Activated naive CD4-positive, alpha-beta T cell treated with anti-CD3 and anti-CD28 coated beads, Interleukin-2, amount 10 ng/mL, durations not matched to agents 7 days and 5 days (primary cell): ENCODE measurements at regions not wholly inside any gene's neighbourhood (a gene's known extent, or its start where the extent isn't known, plus 50 kb on each side); places are given as distances from the start of the nearest gene placed in this dataset.
"Not testable (repeated sequence)": the region's sequence is repeated elsewhere in the genome, so short reads cannot be mapped to it uniquely, and the experiment has no call there.

Source experiments
- CTCF ChIA-PET: fragments of 350-600 bp; sonication (Branson Sonifier 250); formaldehyde crosslinking; loops from one replicate; lab custom pipeline; 2021; ENCODE audit warnings: antibody characterized with exemption; lab: Charles Lee
- DNase-seq: peaks from one replicate; pipeline ENCODE4 v3.0.0-alpha.2; 2020
- H3K27ac Mint-ChIP-seq: one replicate; pipeline ENCODE4 v1.8.0; 2021; ENCODE audit warnings: mild to moderate bottlenecking, moderate library complexity, mixed read lengths
- H3K27me3 Mint-ChIP-seq: one replicate; pipeline ENCODE4 v1.8.0; 2021; ENCODE audit warnings: mild to moderate bottlenecking, mixed read lengths
- H3K36me3 Mint-ChIP-seq: one replicate; pipeline ENCODE4 v1.8.0; 2021; ENCODE audit warnings: mixed read lengths
- H3K4me1 Mint-ChIP-seq: one replicate; pipeline ENCODE4 v1.8.0; 2021; ENCODE audit warnings: mixed read lengths
- H3K4me3 Mint-ChIP-seq: one replicate; pipeline ENCODE4 v1.8.0; 2021; ENCODE audit warnings: mild to moderate bottlenecking, moderate library complexity, mixed read lengths
- H3K9me3 Mint-ChIP-seq: one replicate; pipeline ENCODE4 v1.8.0; 2021; ENCODE audit warnings: mixed read lengths

GRCh38 chr10:62694537-62695126 lies 109.9 kb upstream of the ADO start:
- Mint-ChIP-seq H3K36me3 (no peaks in the 10 kb centered on the region), H3K9me3 (peaks cover 15% of the 10 kb centered on the region), H3K27ac (no peak overlapping the region), H3K27me3 (no peaks in the 10 kb centered on the region), H3K4me1 (peaks cover 28% of the 10 kb centered on the region), H3K4me3 (no peak overlapping the region)
- CTCF ChIA-PET, result no interaction called here
- DNase-seq, result no peak

DNA sequence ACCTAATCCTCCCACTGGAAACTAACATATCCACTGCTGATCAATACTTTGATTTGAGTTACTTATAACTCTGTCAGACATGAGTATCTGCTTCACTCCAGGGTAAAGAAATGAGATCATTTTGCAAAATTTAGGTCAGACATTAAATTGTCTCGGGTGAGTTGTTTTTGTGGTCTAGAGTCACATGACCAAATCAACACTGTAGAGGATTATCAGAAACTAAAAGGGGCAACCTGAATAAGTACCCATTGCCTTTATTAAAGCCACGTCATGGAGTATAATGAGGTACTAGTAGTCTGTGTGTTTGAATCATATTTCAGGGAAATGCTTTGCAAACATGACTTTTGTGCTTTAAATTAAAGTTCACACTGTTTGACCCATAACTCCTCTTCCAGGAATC lies 107.7 kb upstream of the ADO start:
- peaks cover 22% of the 10 kb centered on the region for H3K9me3 Mint-ChIP-seq
- DNase-seq, result no peak
- H3K4me1 Mint-ChIP-seq, result peaks cover 8% of the 10 kb centered on the region
- H3K27me3 Mint-ChIP-seq, result no peaks in the 10 kb centered on the region
- no peak overlapping the region for H3K4me3 Mint-ChIP-seq
- H3K36me3 Mint-ChIP-seq, result no peaks in the 10 kb centered on the region
- H3K27ac Mint-ChIP-seq, result no peak overlapping the region
- CTCF ChIA-PET, result interaction anchor here (0.6 kb wide), 1 partner anchor 9 kb away, joined by 3 read pairs; no protein-coding TSS in a partner anchor

DNA sequence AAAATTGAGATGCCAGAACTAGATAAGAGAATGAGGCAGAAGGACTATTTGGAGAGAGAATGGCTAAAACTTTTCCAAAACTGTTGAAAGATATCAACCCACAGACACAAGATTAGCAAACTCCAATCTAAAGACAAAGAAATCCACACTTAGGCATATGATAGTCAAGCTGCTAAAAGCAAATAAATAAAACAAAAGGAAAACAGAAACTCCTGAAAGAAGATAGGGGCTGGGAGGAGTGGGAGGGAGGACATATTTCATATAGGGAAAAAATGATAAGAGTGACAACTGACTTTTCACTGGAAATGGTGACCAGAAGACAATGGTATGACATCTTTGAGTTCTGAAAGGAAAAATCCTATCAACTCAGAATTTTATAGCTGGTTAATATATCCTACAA lies 105.4 kb upstream of the ADO start:
- H3K27me3 Mint-ChIP-seq, result no peaks in the 10 kb centered on the region
- no peaks in the 10 kb centered on the region for H3K36me3 Mint-ChIP-seq
- H3K9me3 Mint-ChIP-seq, result peaks cover 23% of the 10 kb centered on the region
- peaks cover 5% of the 10 kb centered on the region for H3K4me1 Mint-ChIP-seq
- no peak overlapping the region for H3K27ac Mint-ChIP-seq
- DNase-seq, result no peak
- no peak overlapping the region for H3K4me3 Mint-ChIP-seq
- CTCF ChIA-PET, result no interaction called here

GRCh38 chr10:62704121-62704520 lies 100.4 kb upstream of the ADO start:
- H3K36me3 Mint-ChIP-seq, H3K4me1 Mint-ChIP-seq, H3K27ac Mint-ChIP-seq, DNase-seq, CTCF ChIA-PET, H3K4me3 Mint-ChIP-seq, H3K27me3 Mint-ChIP-seq: not testable (repeated sequence)
- peaks cover 14% of the 10 kb centered on the region for H3K9me3 Mint-ChIP-seq

DNA sequence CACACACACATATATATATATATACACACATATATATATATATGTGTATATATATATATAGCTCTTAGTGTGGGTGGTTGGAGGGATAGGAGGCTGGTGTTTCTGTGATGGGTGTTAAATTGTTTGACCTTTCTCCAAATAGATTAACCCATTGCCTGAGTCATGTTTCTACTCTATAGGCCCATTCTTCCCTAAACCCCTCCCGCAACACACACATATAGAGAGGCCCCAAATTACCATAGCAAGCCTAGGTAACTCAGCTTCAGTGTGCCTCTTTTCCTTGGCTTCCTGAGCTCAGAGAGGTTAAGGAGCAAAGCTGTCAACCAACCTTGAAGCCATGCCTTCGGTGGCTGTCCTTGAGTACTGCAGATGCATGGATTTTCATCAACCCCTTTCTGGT lies 98.7 kb upstream of the ADO start:
- Mint-ChIP-seq H3K36me3 (no peaks in the 10 kb centered on the region), H3K4me3 (no peak overlapping the region), H3K4me1 (peaks cover 4% of the 10 kb centered on the region), H3K27me3 (peaks cover 8% of the 10 kb centered on the region), H3K27ac (no peak overlapping the region), H3K9me3 (peaks cover 8% of the 10 kb centered on the region)
- CTCF ChIA-PET, result interaction anchor here (0.6 to 1.1 kb wide), 2 partner anchors 9 to 22 kb away, joined by 3 to 4 read pairs; no protein-coding TSS in a partner anchor
- DNase-seq, result no peak

DNA sequence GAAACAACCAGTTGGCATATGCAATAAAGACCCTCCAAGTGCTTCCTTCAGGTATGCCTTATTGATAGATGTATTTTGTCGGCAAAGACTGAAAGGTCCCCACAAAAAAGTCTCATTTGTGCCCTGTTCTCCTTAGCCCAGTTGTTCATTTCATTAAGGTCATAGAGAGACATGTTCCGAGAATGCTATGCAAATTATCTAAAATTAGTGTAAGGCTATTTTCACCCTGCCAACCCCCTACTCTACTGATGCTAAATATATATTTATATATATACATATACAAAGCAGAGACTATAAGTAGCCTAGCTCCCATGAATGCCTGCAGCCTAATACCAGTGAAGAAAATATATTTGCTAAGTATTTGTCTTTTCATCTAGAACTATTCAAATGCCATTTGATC lies 96.7 kb upstream of the ADO start:
- peaks cover 4% of the 10 kb centered on the region for H3K4me1 Mint-ChIP-seq
- no peak overlapping the region for H3K4me3 Mint-ChIP-seq
- no peak overlapping the region for H3K27ac Mint-ChIP-seq
- CTCF ChIA-PET, result no interaction called here
- no peaks in the 10 kb centered on the region for H3K36me3 Mint-ChIP-seq
- DNase-seq, result no peak
- H3K27me3 Mint-ChIP-seq, result peaks cover 8% of the 10 kb centered on the region
- H3K9me3 Mint-ChIP-seq, result peaks cover 7% of the 10 kb centered on the region

DNA sequence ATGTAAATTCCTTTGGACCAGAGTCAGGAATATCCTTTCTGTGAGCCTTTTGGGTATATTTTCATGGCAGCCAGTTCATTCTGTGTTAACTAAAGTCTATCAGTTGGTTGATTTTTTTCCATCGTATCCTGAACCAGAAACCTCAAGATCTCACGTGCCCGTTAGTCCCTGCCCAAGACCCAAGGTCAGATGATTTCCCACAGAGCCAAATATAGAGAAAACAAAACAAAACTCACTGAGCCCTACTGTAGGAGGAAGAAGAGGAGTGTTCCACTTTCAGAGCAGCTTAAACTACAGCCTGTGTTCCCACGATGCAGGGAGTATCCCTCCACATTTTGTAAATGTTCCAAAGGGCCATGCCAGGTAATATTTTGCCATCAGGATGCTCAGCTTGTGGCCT lies 96.0 kb upstream of the ADO start:
- no peak overlapping the region for H3K27ac Mint-ChIP-seq
- no peaks in the 10 kb centered on the region for H3K36me3 Mint-ChIP-seq
- H3K4me3 Mint-ChIP-seq, result no peak overlapping the region
- H3K4me1 Mint-ChIP-seq, result peaks cover 4% of the 10 kb centered on the region
- no peak for DNase-seq
- CTCF ChIA-PET, result no interaction called here
- peaks cover 8% of the 10 kb centered on the region for H3K27me3 Mint-ChIP-seq
- H3K9me3 Mint-ChIP-seq, result peaks cover 7% of the 10 kb centered on the region

DNA sequence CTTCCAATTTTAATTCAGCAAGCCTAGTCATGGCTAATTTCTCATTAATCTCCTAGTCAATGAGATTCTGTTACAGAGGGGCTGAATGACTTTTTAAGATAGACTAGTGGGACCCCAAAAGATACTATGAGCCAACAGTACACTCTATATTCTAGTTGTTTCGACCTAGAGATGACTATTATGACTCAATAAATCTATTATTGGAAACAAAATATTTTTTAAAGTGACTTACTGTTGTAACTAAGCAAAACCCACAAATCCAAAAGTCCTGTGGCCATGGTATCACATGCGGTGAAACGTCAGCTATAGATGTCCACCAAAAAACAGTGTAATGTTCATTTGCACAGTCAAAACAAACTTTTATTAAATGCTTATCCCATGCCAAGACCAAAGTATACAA lies 95.3 kb upstream of the ADO start:
- no peak for DNase-seq
- Mint-ChIP-seq H3K36me3 (no peaks in the 10 kb centered on the region), H3K9me3 (peaks cover 5% of the 10 kb centered on the region), H3K27ac (no peak overlapping the region), H3K27me3 (peaks cover 8% of the 10 kb centered on the region), H3K4me3 (no peak overlapping the region), H3K4me1 (peaks cover 4% of the 10 kb centered on the region)
- CTCF ChIA-PET, result no interaction called here

- no peak overlapping the region for H3K27ac Mint-ChIP-seq
- peaks cover 5% of the 10 kb centered on the region for H3K27me3 Mint-ChIP-seq
- H3K4me1 Mint-ChIP-seq, result peaks cover 4% of the 10 kb centered on the region
- H3K4me3 Mint-ChIP-seq, result no peak overlapping the region
- CTCF ChIA-PET, result no interaction called here
- no peak for DNase-seq
- H3K36me3 Mint-ChIP-seq, result no peaks in the 10 kb centered on the region
- H3K9me3 Mint-ChIP-seq, result peaks cover 3% of the 10 kb centered on the region
Measured at GRCh38 chr10:62710182-62710581, 94.3 kb upstream of the ADO start.

DNA sequence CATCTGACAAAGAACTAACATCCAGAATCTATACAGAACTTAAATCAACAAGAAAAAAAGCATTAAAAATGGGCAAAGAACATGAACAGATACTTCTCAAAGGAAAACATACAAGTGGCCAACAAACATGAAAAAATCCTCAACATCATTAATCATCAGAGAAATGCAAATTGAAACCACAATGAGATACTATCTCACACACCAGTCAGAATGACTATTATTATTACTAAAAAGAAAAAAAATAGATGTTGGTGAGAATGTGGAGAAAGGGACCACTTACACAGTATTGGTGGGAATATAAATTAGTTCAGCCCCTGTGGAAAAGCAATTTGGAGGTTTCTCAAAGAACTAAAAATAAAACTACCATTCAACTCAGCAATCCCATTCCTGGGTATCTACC lies 89.1 kb upstream of the ADO start:
- Mint-ChIP-seq H3K4me1 (no peaks in the 10 kb centered on the region), H3K9me3 (peaks cover 3% of the 10 kb centered on the region), H3K27me3 (peaks cover 11% of the 10 kb centered on the region), H3K27ac (no peak overlapping the region), H3K4me3 (no peak overlapping the region), H3K36me3 (no peaks in the 10 kb centered on the region)
- CTCF ChIA-PET, result no interaction called here
- DNase-seq, result no peak

GRCh38 chr10:62718585-62718984 lies 85.9 kb upstream of the ADO start:
- peaks cover 8% of the 10 kb centered on the region for H3K27me3 Mint-ChIP-seq
- CTCF ChIA-PET, result no interaction called here
- H3K36me3 Mint-ChIP-seq, result no peaks in the 10 kb centered on the region
- no peak for DNase-seq
- H3K27ac Mint-ChIP-seq, result no peak overlapping the region
- H3K9me3 Mint-ChIP-seq, result no peaks in the 10 kb centered on the region
- H3K4me3 Mint-ChIP-seq, result no peak overlapping the region
- no peaks in the 10 kb centered on the region for H3K4me1 Mint-ChIP-seq

GRCh38 chr10:62719061-62719460 lies 85.5 kb upstream of the ADO start:
- no peak for DNase-seq
- H3K27ac Mint-ChIP-seq, result no peak overlapping the region
- H3K4me1 Mint-ChIP-seq, result no peaks in the 10 kb centered on the region
- H3K4me3 Mint-ChIP-seq, result no peak overlapping the region
- no peaks in the 10 kb centered on the region for H3K36me3 Mint-ChIP-seq
- CTCF ChIA-PET, result no interaction called here
- no peaks in the 10 kb centered on the region for H3K9me3 Mint-ChIP-seq
- peaks cover 8% of the 10 kb centered on the region for H3K27me3 Mint-ChIP-seq

GRCh38 chr10:62721687-62722086 lies 82.8 kb upstream of the ADO start:
- Mint-ChIP-seq H3K4me1 (no peaks in the 10 kb centered on the region), H3K4me3 (no peak overlapping the region), H3K27ac (no peak overlapping the region), H3K27me3 (peaks cover 13% of the 10 kb centered on the region), H3K9me3 (no peaks in the 10 kb centered on the region), H3K36me3 (no peaks in the 10 kb centered on the region)
- CTCF ChIA-PET, result no interaction called here
- no peak for DNase-seq

GRCh38 chr10:62723375-62723774 lies 81.1 kb upstream of the ADO start:
- Mint-ChIP-seq H3K4me3 (no peak overlapping the region), H3K27ac (no peak overlapping the region), H3K36me3 (no peaks in the 10 kb centered on the region), H3K4me1 (peaks cover 6% of the 10 kb centered on the region), H3K9me3 (no peaks in the 10 kb centered on the region), H3K27me3 (peaks cover 14% of the 10 kb centered on the region)
- CTCF ChIA-PET, result no interaction called here
- no peak for DNase-seq

GRCh38 chr10:62724465-62724864 lies 80.1 kb upstream of the ADO start:
- CTCF ChIA-PET, result no interaction called here
- H3K9me3 Mint-ChIP-seq, result no peaks in the 10 kb centered on the region
- no peak for DNase-seq
- H3K4me1 Mint-ChIP-seq, result peaks cover 15% of the 10 kb centered on the region
- no peak overlapping the region for H3K27ac Mint-ChIP-seq
- H3K4me3 Mint-ChIP-seq, result no peak overlapping the region
- no peaks in the 10 kb centered on the region for H3K36me3 Mint-ChIP-seq
- peaks cover 24% of the 10 kb centered on the region for H3K27me3 Mint-ChIP-seq

GRCh38 chr10:62726142-62726541 lies 78.4 kb upstream of the ADO start:
- peaks cover 15% of the 10 kb centered on the region for H3K4me1 Mint-ChIP-seq
- no peaks in the 10 kb centered on the region for H3K9me3 Mint-ChIP-seq

More at GRCh38 chr10:62726142-62726541, 78.4 kb upstream of the ADO start:
- Mint-ChIP-seq H3K36me3 (no peaks in the 10 kb centered on the region), H3K4me3 (no peak overlapping the region), H3K27me3 (peaks cover 30% of the 10 kb centered on the region), H3K27ac (no peak overlapping the region)
- no peak for DNase-seq
- CTCF ChIA-PET, result no interaction called here
